MM.1S (cell line): ENCODE measurements at regions not wholly inside any gene's neighbourhood (a gene's known extent, or its start where the extent isn't known, plus 50 kb on each side); places are given as distances from the start of the nearest gene placed in this dataset.

Experiments
- EZH2 ChIP-seq: fragments of 300-600 bp; sonication (generic); optimal IDR thresholded peaks from 2 replicates; pipeline ENCODE3; 2017; ENCODE audit warnings: low read depth, mild to moderate bottlenecking, antibody characterized with exemption, low read length, mixed read lengths
- TF ChIP-seq, protein P1 (sequence below): fragments of 300-600 bp; sonication (generic); IDR thresholded peaks from 2 replicates; pipeline ENCODE4 v1.5.1; 2016; ENCODE audit warnings: antibody characterized with exemption, low read length, mixed read lengths

DNA sequence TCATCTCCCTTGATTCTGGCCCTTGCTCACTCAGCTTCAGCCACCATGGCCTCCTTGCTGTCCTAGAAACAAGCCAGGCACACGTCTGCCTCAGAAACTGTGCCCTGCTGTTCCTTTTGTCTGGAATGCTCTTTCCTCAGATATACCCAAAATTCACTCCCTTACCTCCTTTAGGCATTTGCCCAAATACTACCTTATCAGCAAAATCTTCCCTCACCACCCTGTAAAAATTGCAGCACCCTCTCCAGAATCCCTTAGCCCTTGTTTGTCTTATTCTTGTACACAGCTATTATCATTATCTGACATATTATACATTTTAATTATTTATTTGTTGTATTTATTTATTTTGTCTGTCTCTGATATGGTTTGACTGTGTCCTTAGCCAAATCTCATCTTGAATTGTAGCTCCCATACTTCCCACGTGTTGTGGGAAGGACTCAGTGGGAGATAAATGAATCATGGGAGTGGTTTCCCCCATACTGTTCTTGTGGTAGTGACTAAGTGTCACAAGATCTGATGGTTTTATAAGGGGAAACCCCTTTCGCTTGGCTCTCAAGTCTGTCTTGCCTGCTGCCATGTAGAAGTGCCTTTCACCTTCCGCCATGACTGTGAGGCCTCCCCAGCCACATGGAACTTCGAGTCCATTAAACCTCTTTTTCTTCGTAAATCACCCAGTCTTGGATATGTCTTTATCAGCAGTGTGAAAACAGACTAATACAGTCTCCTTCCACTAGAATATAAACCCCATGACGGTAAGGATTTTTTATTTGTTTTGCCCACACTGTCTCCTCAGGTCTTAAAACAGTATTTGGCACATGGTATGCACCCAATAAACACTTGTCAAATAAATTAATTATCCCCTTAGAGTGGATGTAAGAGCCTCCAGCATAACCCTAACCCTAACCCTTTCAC, 60.0 kb upstream of the STT3B start:
- TF ChIP-seq, protein P1, sequence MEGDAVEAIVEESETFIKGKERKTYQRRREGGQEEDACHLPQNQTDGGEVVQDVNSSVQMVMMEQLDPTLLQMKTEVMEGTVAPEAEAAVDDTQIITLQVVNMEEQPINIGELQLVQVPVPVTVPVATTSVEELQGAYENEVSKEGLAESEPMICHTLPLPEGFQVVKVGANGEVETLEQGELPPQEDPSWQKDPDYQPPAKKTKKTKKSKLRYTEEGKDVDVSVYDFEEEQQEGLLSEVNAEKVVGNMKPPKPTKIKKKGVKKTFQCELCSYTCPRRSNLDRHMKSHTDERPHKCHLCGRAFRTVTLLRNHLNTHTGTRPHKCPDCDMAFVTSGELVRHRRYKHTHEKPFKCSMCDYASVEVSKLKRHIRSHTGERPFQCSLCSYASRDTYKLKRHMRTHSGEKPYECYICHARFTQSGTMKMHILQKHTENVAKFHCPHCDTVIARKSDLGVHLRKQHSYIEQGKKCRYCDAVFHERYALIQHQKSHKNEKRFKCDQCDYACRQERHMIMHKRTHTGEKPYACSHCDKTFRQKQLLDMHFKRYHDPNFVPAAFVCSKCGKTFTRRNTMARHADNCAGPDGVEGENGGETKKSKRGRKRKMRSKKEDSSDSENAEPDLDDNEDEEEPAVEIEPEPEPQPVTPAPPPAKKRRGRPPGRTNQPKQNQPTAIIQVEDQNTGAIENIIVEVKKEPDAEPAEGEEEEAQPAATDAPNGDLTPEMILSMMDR: no peak
- no peak for TF ChIP-seq EZH2
